OCI-LY3 (cell line): ENCODE measurements at regions not wholly inside any gene's neighbourhood (a gene's known extent, or its start where the extent isn't known, plus 50 kb on each side); places are given as distances from the start of the nearest gene placed in this dataset.

ENCODE experiments used
- CTCF ChIP-seq: fragments of 200-600, 300-600 bp; sonication (generic); IDR thresholded peaks from 2 replicates; pipeline ENCODE4 v1.5.1; 2014; ENCODE audit warnings: antibody characterized with exemption, low read length, low read depth
- EZH2phosphoT487 ChIP-seq: fragments of 200-600 bp; shearing (Covaris generic); IDR thresholded peaks from 2 replicates; pipeline ENCODE4 v1.6.1; 2018; ENCODE audit warnings: antibody characterized with exemption, mixed run types, low read depth

GRCh38 chr1:118266436-118266835 lies 81.4 kb upstream of the SPAG17 start:
- TF ChIP-seq CTCF: no peak
- TF ChIP-seq EZH2phosphoT487: no peak
